ENCODE measurements at regions not wholly inside any gene's neighbourhood (a gene's known extent, or its start where the extent isn't known, plus 50 kb on each side); places are given as distances from the start of the nearest gene placed in this dataset.

DNA sequence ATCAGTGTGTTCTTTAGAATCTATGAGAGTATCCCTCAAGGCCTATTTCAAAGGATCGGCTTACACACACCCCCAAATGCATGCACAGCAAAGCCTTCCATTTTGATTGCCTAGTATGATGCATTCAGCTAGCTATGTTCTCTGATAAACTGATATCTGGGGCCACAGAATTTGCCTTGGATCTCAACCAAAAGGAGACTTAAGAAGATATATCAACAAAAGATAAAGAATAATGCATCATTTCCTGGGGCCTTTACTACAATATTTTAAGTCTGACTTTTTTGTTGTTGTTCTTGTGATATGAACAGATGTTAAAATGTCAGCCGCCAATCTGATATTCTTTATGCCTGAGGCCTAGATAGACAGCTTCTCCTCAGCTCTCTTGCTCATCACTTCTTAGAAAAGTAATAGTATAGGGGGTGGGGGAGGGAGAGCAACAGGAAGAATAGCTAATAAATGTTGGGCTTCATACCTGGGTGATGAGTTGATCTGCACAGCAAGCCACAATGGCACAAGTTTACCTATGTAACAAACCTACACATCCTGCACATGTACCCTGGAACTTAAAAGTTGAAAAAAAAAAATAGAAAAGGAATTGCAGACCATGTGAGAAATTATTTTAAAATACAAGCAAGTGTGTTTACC, 792.9 kb upstream of the GHITM start:
- no peak for FAIRE-seq
- DNase-seq (ENCODE audit: insufficient read length, low spot score): no peak

GRCh38 chr10:83352588-83352987, 786.7 kb upstream of the GHITM start:
- no peak for DNase-seq (ENCODE audit: insufficient read length, low spot score)
- no peak for FAIRE-seq

DNA sequence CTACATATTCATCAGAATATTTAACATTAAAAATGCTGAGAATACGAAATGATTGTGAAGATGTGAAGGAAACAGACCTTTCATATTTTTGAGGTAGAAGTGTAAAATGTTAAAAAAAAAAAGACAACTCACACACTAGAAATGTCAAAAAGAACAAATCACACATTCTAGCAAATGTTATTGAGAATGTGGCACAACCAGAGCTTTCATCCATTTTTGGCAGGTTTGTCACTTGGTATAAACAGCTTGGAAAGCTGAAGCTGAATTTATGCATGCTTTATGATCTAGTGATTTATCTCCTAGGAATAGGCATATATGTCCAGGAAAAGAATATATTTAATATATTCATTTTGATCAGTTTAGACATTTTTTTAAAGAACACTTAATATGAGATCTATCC, 784.9 kb upstream of the GHITM start:
- DNase-seq (ENCODE audit: insufficient read length, low spot score): no peak
- FAIRE-seq: no peak

- DNase-seq (ENCODE audit: insufficient read length, low spot score) (no peak), FAIRE-seq (no peak)
Measured at GRCh38 chr10:83357004-83357403, 782.3 kb upstream of the GHITM start.

- FAIRE-seq: no peak
- DNase-seq (ENCODE audit: insufficient read length, low spot score): no peak
Measured at GRCh38 chr10:83357627-83358026, 781.7 kb upstream of the GHITM start.

DNA sequence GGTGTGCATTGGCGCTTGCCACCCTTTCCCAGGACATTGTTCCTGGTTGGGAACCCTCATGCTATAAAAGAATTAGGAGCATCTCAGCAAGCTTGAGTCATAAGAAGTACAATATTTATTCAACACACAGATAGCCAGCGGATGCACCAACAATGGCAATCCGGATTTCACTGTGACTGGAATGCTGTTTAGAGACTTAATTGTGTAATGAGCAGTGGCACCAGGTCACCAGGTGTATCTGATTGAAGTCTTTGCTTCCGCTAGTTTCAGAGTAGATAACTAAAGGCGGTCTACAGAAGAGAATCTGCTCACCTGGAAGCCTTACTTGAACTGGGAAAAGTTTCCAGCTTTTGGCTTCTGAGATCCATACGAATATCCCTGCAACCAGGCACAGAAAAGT, 772.3 kb upstream of the GHITM start:
- DNase-seq (ENCODE audit: insufficient read length, low spot score) (no peak), FAIRE-seq (no peak)

DNA sequence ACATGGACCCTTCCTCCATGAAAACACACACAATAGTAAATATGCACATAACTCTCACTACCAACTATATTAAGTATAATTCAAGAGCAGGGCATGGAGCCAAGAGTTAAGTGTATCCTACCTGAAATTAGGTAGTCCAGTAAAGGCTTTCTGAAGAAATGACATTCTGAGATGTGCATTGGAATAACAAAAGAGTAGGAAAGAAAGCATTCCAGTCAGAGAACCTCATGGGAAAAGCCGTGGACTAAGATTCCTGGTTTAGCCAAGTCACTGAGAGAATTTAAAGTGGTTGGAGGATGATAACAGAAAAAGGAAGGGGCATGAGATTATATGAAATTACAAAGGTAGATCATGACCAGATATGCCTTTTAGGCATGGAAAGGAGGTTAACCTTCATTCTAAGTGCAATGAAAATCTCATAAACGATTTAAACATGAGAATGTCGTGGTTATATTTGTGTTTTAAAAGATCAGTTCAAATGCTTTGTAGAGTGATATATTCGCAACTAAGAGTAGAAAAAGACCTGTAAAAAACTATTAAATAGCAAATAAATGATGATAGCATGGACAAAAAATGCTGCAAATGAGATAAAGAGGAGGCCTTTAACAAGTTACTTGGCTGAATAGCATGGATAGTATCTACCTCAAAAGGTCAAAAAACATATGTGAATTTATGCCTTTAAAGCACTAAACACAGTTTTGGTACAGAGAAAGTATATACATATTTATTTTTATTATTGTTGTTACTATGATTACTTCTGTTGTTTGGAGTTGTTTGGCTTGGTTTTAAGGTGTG, 767.4 kb upstream of the GHITM start:
- DNase-seq (ENCODE audit: insufficient read length, low spot score): no peak
- FAIRE-seq: no peak

DNA sequence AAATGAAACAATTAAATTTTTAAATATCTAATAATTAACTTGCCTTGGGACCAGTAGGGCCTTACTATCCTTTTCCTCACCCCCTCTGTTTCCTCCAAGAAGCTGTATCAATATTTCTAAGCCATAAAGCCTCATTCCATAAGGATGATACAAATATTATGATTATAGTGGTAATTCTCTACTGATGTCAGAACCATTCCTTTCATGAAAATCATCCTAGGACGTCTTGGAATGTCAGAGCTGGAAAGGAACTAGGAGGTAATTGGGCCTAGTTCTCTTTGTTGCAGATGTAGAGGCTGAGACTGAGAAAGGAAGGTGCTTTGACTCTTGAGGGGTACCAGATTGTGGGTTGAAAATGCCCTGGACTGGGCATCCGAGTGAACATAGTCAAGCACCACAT, 766.7 kb upstream of the GHITM start:
- FAIRE-seq: no peak

DNA sequence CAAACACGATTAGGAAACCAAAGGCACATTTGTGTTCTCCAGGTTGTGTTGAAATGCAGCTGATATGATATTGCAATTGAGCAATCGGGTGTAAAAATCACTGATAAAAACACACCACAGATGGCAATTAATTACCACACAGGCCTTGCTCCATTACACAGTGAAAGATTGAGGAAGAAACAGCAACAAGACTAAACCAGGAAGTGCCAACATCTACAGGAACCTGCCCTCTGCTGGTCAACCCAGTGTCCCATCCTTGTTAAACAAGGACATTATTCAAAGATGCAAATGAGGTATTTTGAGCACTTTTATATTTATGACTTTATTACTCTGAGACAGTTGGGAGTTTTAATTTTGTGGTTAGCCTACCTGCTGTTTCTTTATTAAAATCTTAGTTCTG, 765.6 kb upstream of the GHITM start:
- no peak for FAIRE-seq
- no peak for DNase-seq (ENCODE audit: insufficient read length, low spot score)

More for the DNA sequence above, 766.7 kb upstream of the GHITM start:
- DNase-seq (ENCODE audit: insufficient read length, low spot score): no peak

- no peak for DNase-seq (ENCODE audit: insufficient read length, low spot score)
- FAIRE-seq: no peak
Measured at GRCh38 chr10:83374741-83375140, 764.6 kb upstream of the GHITM start.

GRCh38 chr10:83375274-83375673, 764.0 kb upstream of the GHITM start:
- FAIRE-seq (no peak), DNase-seq (ENCODE audit: insufficient read length, low spot score) (no peak)

GRCh38 chr10:83397806-83398205, 741.5 kb upstream of the GHITM start:
- DNase-seq (ENCODE audit: insufficient read length, low spot score): no peak
- no peak for FAIRE-seq

DNA sequence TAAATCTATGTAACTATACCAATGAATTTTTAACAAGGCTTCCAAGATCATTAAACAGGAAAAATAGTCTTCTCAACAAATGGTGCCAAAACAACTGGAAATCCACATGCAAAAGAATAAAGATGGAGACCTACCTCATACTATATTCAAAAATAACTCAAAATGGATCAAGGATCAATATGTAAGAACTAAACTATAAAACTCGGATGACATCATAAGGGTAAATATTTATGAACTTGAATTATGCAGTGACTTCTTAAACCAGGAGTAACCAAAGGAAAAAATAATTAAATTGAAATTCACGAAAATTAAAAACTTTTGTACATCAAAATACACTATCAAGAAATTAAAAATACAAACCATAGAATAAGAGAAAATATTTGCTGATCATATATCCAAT, 728.7 kb upstream of the GHITM start:
- no peak for FAIRE-seq
- DNase-seq (ENCODE audit: insufficient read length, low spot score): no peak

DNA sequence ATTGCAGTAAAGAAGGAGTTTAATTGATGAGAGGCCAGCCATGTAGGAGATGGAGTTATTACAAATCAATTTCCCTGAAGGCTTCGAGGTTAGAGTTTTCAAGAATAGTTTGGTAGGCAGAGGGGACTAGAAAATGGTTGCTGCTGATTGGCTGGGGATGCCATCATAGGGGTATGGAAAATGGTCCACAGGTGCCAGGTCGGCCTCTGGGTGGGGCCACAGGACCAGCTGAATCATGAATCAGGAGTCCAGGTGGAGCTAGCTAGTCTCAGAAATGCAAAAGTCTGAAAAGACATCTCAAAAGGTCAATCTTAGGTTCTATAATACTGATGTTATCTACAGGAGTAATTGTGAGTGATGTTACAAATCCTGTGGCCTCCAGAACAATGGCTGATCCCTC, 714.0 kb upstream of the GHITM start:
- DNase-seq (ENCODE audit: insufficient read length, low spot score) (no peak), FAIRE-seq (no peak)

DNA sequence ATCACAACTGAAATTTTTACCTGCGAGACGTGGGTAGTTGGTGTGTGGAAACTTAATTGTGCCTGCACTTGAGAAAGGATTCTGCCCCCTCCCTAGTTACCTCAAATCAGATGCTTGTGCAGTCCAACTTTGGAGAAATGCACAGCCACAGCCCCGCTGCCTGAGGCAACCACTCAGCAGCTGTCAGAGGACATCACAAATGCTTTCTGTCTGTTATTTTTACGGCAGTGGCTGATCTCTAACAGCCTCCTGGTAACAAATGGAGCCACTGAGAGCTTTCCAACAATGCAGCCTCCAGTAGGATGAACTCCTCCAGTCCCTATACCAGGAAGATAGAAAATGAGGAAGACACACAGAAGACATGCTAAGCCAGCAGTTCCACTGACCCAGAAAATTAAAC, 712.2 kb upstream of the GHITM start:
- no peak for DNase-seq (ENCODE audit: insufficient read length, low spot score)
- no peak for FAIRE-seq

GRCh38 chr10:83432261-83433045, 706.9 kb upstream of the GHITM start:
- no peak for FAIRE-seq
- DNase-seq (ENCODE audit: insufficient read length, low spot score): peak; percentile 5

DNA sequence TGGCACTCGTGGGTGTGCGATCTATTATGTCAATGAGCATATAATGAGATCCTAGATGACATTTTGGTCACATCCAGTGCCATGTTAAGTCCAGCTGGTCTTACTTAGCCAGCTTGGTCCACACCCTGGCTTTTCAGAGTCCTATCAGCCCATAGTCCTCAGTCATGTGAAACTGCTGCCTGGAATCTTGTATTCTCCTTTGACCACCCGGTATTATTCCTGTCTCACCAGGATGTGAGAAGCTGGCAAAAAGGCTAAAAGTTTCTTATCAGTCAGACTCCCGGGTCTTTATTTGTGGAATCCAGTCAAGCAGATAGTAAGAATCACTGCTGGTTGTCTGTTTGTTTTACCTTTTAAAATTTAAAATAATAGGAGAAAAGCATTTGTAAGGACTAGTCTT, 705.6 kb upstream of the GHITM start:
- no peak for FAIRE-seq
- DNase-seq (ENCODE audit: insufficient read length, low spot score): no peak

DNA sequence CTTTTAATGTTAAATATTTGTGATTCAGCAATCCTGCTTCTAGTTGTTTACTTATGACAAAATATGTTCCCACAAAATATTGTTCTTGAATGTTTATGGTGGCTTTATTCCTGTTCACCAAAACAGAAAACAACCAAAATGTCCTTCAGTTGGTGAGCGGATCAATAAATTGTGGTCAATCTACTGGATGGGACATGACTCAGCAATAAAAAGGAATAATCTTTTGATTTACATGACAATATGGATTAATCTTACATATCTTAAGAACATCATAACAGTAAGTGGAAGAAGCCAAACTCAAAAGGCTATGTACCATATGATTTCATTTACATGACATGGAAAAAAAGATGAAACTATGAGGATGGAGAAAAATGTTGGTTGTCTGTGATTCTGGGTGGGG, 691.3 kb upstream of the GHITM start:
- DNase-seq (ENCODE audit: insufficient read length, low spot score) (no peak), FAIRE-seq (no peak)

DNA sequence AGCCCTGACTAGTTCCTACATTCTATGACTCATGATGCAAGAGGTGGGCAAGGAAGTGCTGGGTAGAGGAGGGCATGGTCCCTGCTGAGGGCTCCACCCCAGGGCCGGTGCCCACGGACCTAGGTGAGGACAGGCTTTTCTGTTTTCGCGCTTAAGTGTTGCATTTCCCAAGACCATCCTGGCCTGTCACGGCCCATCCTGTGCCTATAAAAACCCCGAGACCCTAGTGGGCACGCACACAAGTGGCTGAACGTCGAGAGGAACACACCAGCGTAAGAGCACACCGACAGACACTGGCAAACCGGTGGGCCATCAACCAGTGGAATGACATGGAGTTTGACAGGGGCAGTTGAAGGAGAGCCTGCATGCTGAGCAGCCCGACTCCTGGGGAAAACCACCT, 680.7 kb upstream of the GHITM start:
- FAIRE-seq: no peak
- DNase-seq (ENCODE audit: insufficient read length, low spot score): no peak

GRCh38 chr10:83459124-83459523, 680.2 kb upstream of the GHITM start:
- FAIRE-seq (no peak), DNase-seq (ENCODE audit: insufficient read length, low spot score) (no peak)

DNA sequence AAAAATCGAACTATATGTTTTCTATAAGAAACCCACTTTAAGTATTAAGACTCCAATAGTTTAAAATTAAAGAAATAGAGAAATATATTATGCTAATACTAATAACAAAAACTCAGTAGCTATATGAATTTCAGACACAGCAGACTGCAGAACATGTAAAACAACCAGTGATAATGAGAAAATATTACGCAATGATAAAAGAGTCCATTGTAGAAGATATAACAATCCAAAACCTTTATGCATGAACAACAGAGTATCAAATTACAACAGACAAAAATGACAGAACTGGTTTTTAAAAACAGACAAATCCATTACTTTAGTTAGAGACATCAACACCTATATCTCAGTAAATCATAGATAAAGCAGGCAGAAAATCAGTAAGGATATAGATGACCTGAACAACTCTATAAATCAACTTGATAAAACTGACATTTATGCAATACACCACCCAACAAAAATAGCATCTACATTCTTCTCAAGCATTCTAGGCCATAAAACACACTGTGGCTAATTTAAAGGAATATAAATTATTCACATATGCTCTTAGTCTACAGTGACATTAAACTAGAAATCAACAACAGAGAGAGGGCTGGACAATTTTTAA, 669.5 kb upstream of the GHITM start:
- DNase-seq (ENCODE audit: insufficient read length, low spot score) (peak; percentile 0), FAIRE-seq (no peak)

Measured in HTR-8/SVneo (cell line).